Fibroblast of lung (primary cell): ENCODE measurements at regions not wholly inside any gene's neighbourhood (a gene's known extent, or its start where the extent isn't known, plus 50 kb on each side); places are given as distances from the start of the nearest gene placed in this dataset.

Experiments
- DNase-seq, 2 donors: peaks; one replicate each; pipeline versions ENCODE4 v3.0.0 to v3.0.0-alpha.2; 2010; ENCODE audit warnings: low read depth in 2 of 2
- H2AFZ ChIP-seq: 2 replicates; pipeline ENCODE4 v1.5.1; 2012; ENCODE audit warnings: low read length, control low read depth, inconsistent platforms
- H3K27ac ChIP-seq: 2 replicates; pipeline ENCODE4 v1.5.1; 2011; ENCODE audit warnings: low read length, control low read depth; ENCODE audit not compliant: insufficient read depth
- H3K27me3 ChIP-seq: 2 replicates; pipeline ENCODE4 v1.5.1; 2011; ENCODE audit warnings: mild to moderate bottlenecking, low read length; ENCODE audit not compliant: control insufficient read depth, insufficient read depth
- H3K36me3 ChIP-seq: 2 replicates; pipeline ENCODE4 v1.5.1; 2011; ENCODE audit warnings: low read length; ENCODE audit not compliant: control insufficient read depth, insufficient read depth
- H3K4me1 ChIP-seq: 2 replicates; pipeline ENCODE4 v1.5.1; 2011; ENCODE audit warnings: low read length; ENCODE audit not compliant: control insufficient read depth, insufficient read depth; ENCODE audit errors: extremely low read depth
- H3K4me2 ChIP-seq: 2 replicates; pipeline ENCODE4 v1.5.1; 2011; ENCODE audit warnings: low read length, control low read depth; ENCODE audit not compliant: insufficient read depth; ENCODE audit errors: extremely low read depth
- H3K4me3 ChIP-seq, 4 experiments: fragments of 200-600 bp in 1 of 4; sonication (generic) in 1 of 4; replicated peaks in 1 of 4; 2 replicates each; pipeline ENCODE4 v1.5.1; 2011 to 2016; ENCODE audit warnings: low read length in 4 of 4, low read depth in 3 of 4, mild to moderate bottlenecking in 3 of 4, control low read depth in 2 of 4, inconsistent platforms in 1 of 4, mixed read lengths in 1 of 4; ENCODE audit not compliant: insufficient read depth in 1 of 4; ENCODE audit errors: control extremely low read depth in 1 of 4
- H3K79me2 ChIP-seq: 2 replicates; pipeline ENCODE4 v1.5.1; 2012; ENCODE audit warnings: mild to moderate bottlenecking, low read length, inconsistent platforms; ENCODE audit not compliant: control insufficient read depth, insufficient read depth
- H3K9ac ChIP-seq: 2 replicates; pipeline ENCODE4 v1.5.1; 2011; ENCODE audit warnings: mild to moderate bottlenecking, low read length, control low read depth; ENCODE audit not compliant: insufficient read depth
- H3K9me3 ChIP-seq: 2 replicates; pipeline ENCODE4 v1.5.1; 2012; ENCODE audit warnings: low read depth, low read length; ENCODE audit not compliant: control insufficient read depth, insufficient read depth
- H4K20me1 ChIP-seq: 2 replicates; pipeline ENCODE4 v1.5.1; 2011; ENCODE audit warnings: low read length; ENCODE audit not compliant: control insufficient read depth, insufficient read depth; ENCODE audit errors: extremely low read depth
- EZH2 ChIP-seq: IDR thresholded peaks from 2 replicates; pipeline ENCODE4 v1.5.1; 2012; ENCODE audit warnings: low read length, control low read depth, mild to moderate bottlenecking; ENCODE audit errors: missing control alignments
- TF ChIP-seq, protein P1 (sequence below), 2 donors: IDR thresholded peaks in 1 of 2; conservative IDR thresholded peaks in 1 of 2; 1 replicate in 1 of 2; 2 replicates in 1 of 2; pipeline ENCODE4 v1.5.1; 2011 to 2012; ENCODE audit warnings: low read length in 2 of 2, control low read depth in 1 of 2, inconsistent platforms in 1 of 2, low read depth in 1 of 2, mild to moderate bottlenecking in 1 of 2

DNA sequence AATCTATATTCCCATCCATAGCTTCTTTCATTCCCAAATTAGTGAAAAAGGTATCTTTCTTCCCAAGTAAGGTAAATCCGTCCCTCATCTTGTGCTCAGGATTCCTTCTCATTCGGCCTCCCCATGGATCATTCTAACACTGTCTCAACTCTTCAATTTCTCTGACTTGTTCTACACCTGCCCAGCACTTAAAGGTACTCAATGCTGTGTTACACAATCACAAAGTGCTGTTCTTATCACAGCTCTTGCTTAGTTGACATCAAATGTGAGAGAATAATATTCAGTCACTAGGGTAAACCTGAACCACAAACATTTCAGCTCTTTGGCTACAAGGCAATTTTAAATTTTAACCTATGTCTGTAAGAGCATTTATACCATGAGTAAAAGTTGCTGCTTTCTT is 94.8 kb downstream of the DIRAS3 start:
- H3K4me1 ChIP-seq = no peaks in the 10 kb centered on the region
- H3K79me2 ChIP-seq = no peaks in the 10 kb centered on the region
- no peaks in the 10 kb centered on the region for H4K20me1 ChIP-seq
- H3K4me3 ChIP-seq = no peak overlapping the region
- H3K36me3 ChIP-seq = no peaks in the 10 kb centered on the region
- H2AFZ ChIP-seq = no peak overlapping the region
- no peak overlapping the region for H3K27ac ChIP-seq
- H3K27me3 ChIP-seq = no peaks in the 10 kb centered on the region
- DNase-seq = no peak
- H3K9ac ChIP-seq = no peak overlapping the region
- H3K9me3 ChIP-seq = no peaks in the 10 kb centered on the region
- TF ChIP-seq EZH2 = no peak
- TF ChIP-seq, protein P1, sequence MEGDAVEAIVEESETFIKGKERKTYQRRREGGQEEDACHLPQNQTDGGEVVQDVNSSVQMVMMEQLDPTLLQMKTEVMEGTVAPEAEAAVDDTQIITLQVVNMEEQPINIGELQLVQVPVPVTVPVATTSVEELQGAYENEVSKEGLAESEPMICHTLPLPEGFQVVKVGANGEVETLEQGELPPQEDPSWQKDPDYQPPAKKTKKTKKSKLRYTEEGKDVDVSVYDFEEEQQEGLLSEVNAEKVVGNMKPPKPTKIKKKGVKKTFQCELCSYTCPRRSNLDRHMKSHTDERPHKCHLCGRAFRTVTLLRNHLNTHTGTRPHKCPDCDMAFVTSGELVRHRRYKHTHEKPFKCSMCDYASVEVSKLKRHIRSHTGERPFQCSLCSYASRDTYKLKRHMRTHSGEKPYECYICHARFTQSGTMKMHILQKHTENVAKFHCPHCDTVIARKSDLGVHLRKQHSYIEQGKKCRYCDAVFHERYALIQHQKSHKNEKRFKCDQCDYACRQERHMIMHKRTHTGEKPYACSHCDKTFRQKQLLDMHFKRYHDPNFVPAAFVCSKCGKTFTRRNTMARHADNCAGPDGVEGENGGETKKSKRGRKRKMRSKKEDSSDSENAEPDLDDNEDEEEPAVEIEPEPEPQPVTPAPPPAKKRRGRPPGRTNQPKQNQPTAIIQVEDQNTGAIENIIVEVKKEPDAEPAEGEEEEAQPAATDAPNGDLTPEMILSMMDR (conservative IDR thresholded peaks at IDR 0.05 in 1 of 2, IDR thresholded peaks at IDR 0.05 in 1 of 2; ENCODE audit: low read depth in 1 of 2, low read length in 2 of 2) = no peak
- no peak overlapping the region for H3K4me2 ChIP-seq

DNA sequence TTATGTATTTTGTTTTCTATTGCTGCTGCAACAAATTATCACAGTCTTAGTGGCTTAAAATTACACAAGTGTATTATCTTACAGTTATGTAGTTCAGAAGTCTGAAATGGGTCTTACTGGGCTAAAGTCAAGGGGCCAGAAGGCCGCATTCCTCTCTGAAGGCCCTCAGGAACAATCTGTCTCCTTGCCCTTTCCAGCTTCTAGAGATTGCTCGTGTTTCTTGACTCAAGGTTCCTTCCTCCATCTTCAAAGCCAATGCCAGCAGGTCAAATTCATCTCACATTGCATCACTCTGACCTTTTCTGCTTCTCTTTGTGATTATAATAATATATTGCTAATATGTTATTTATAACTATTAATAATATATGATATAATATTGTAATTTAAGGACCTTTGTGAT is 97.1 kb downstream of the DIRAS3 start:
- Histone ChIP-seq H2AFZ (no peak overlapping the region), H4K20me1 (no peaks in the 10 kb centered on the region), H3K27ac (no peak overlapping the region), H3K4me2 (no peak overlapping the region), H3K27me3 (no peaks in the 10 kb centered on the region), H3K9ac (no peak overlapping the region), H3K36me3 (no peaks in the 10 kb centered on the region), H3K79me2 (no peaks in the 10 kb centered on the region), H3K9me3 (no peaks in the 10 kb centered on the region), H3K4me3 (no peak overlapping the region), H3K4me1 (peaks cover 6% of the 10 kb centered on the region)
- no peak for DNase-seq
- TF ChIP-seq EZH2 = no peak
- TF ChIP-seq, protein P1 (conservative IDR thresholded peaks at IDR 0.05 in 1 of 2, IDR thresholded peaks at IDR 0.05 in 1 of 2; ENCODE audit: low read depth in 1 of 2, low read length in 2 of 2) = no peak

DNA sequence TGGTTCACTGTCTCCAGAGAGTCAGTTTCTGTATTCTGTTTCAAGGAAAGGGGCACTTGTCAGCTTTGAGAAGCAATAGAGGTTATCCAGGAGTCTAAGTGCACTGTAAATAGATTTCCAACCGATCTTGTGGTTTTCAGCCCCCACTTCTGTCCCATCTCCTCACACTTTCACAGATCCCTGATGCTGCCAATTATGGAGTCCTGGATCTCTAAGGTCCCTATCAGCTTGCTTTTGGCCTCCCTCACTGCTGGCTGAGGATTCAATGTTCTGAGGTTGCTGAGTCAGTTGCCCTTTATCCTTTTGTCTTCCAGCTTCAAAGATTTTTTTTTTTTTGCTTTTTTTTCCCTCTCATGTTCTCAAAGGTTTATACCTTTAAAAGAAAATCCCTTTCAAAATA is 98.4 kb downstream of the DIRAS3 start:
- Histone ChIP-seq H4K20me1 (no peaks in the 10 kb centered on the region), H3K9me3 (no peaks in the 10 kb centered on the region), H3K4me1 (peaks cover 10% of the 10 kb centered on the region), H3K4me2 (no peak overlapping the region), H3K27ac (no peak overlapping the region), H3K36me3 (no peaks in the 10 kb centered on the region), H3K79me2 (no peaks in the 10 kb centered on the region), H2AFZ (no peak overlapping the region), H3K4me3 (no peak overlapping the region), H3K9ac (no peak overlapping the region), H3K27me3 (no peaks in the 10 kb centered on the region)
- DNase-seq = peak; percentile 63 to 84
- TF ChIP-seq, protein P1 (conservative IDR thresholded peaks at IDR 0.05 in 1 of 2, IDR thresholded peaks at IDR 0.05 in 1 of 2; ENCODE audit: low read depth in 1 of 2, low read length in 2 of 2) = no peak
- no peak for TF ChIP-seq EZH2
